IMR-90 (cell line): ENCODE measurements at regions not wholly inside any gene's neighbourhood (a gene's known extent, or its start where the extent isn't known, plus 50 kb on each side); places are given as distances from the start of the nearest gene placed in this dataset.

Experiments
- ATAC-seq: fragments of 200-7000 bp; cut with Tn5 transposase; 2 replicates; pipeline ENCODE4 v1.9.1; 2020; ENCODE audit warnings: low read depth, mild to moderate bottlenecking, moderate library complexity
- BruUV-seq: library from RNA; stranded (reverse); fragments of 400-500 nt; replicated peaks from 2 replicates; lab custom pipeline; 2021; lab: Mats Ljungman, UMichigan
- CTCF ChIA-PET: fragments of 300-600 bp; formaldehyde crosslinking; extraction: SDS; loops from one replicate; lab custom pipeline; 2021; ENCODE audit warnings: antibody characterized with exemption; lab: Yijun Ruan, JAX
- POLR2A ChIA-PET: fragments of 300-600 bp; sonication (Branson Sonifier 250); formaldehyde crosslinking; loops from one replicate; lab custom pipeline; 2022; ENCODE audit warnings: antibody characterized with exemption; ENCODE audit not compliant: unreplicated experiment; lab: Charles Lee
- DNase-seq: peaks from one replicate; pipeline ENCODE4 v3.0.0; 2013
- H2AFZ ChIP-seq: replicated peaks from 2 replicates; pipeline ENCODE3; 2013; ENCODE audit warnings: low read length, mild to moderate bottlenecking; ENCODE audit not compliant: poor library complexity
- H2AK5ac ChIP-seq: 2 replicates; pipeline ENCODE4 v1.6.1; 2013; ENCODE audit warnings: low read depth, low read length, inconsistent platforms
- H2AK9ac ChIP-seq: replicated peaks from 2 replicates; pipeline ENCODE3; 2013; ENCODE audit warnings: mild to moderate bottlenecking, low read depth, low read length, moderate library complexity; ENCODE audit not compliant: poor library complexity
- H2BK120ac ChIP-seq: 2 replicates; pipeline ENCODE4 v1.6.1; 2013; ENCODE audit warnings: low read depth, low read length, inconsistent platforms
- H2BK15ac ChIP-seq: 3 replicates; pipeline ENCODE4 v1.6.1; 2013; ENCODE audit warnings: low read depth, low read length, inconsistent platforms
- H2BK20ac ChIP-seq: 2 replicates; pipeline ENCODE4 v1.6.1; 2013; ENCODE audit warnings: low read depth, mild to moderate bottlenecking, inconsistent platforms, low read length, moderate library complexity
- H2BK5ac ChIP-seq: 2 replicates; pipeline ENCODE4 v1.6.1; 2013; ENCODE audit warnings: mild to moderate bottlenecking, low read depth, low read length, inconsistent platforms; ENCODE audit not compliant: poor library complexity, severe bottlenecking
- H3K14ac ChIP-seq: replicated peaks from 2 replicates; pipeline ENCODE4 v1.6.1; 2013; ENCODE audit warnings: low read depth, low read length, inconsistent platforms
- H3K18ac ChIP-seq: 2 replicates; pipeline ENCODE4 v1.6.1; 2013; ENCODE audit warnings: low read depth, low read length, control low read depth
- H3K23ac ChIP-seq: 2 replicates; pipeline ENCODE4 v1.6.1; 2013; ENCODE audit warnings: low read depth, low read length, inconsistent platforms
- H3K27ac ChIP-seq: 2 replicates; pipeline ENCODE4 v1.5.1; 2013; ENCODE audit warnings: mild to moderate bottlenecking, control low read depth, low read length; ENCODE audit not compliant: insufficient read depth
- H3K27me3 ChIP-seq: 2 replicates; pipeline ENCODE4 v1.6.1; 2013; ENCODE audit warnings: low read length; ENCODE audit not compliant: control insufficient read depth, insufficient read depth
- H3K36me3 ChIP-seq: 2 replicates; pipeline ENCODE4 v1.6.1; 2013; ENCODE audit warnings: low read length, mixed read lengths; ENCODE audit not compliant: control insufficient read depth, insufficient read depth
- H3K4ac ChIP-seq: 2 replicates; pipeline ENCODE4 v1.6.1; 2013; ENCODE audit warnings: low read depth, low read length, inconsistent platforms
- H3K4me1 ChIP-seq: 2 replicates; pipeline ENCODE4 v1.6.1; 2013; ENCODE audit warnings: low read length, mixed read lengths; ENCODE audit not compliant: control insufficient read depth, insufficient read depth
- H3K4me2 ChIP-seq: 2 replicates; pipeline ENCODE4 v1.6.1; 2013; ENCODE audit warnings: low read depth, mild to moderate bottlenecking, control low read depth, low read length, moderate library complexity
- H3K4me3 ChIP-seq: 2 replicates; pipeline ENCODE4 v1.5.1; 2013; ENCODE audit warnings: low read depth, mild to moderate bottlenecking, control low read depth, low read length, moderate library complexity; ENCODE audit not compliant: insufficient read depth
- H3K56ac ChIP-seq: 2 replicates; pipeline ENCODE4 v1.6.1; 2013; ENCODE audit warnings: low read length, inconsistent platforms; ENCODE audit not compliant: insufficient read depth; ENCODE audit errors: extremely low read depth
- H3K79me1 ChIP-seq, 2 experiments: 2 replicates each; pipeline ENCODE4 v1.6.1; 2013; ENCODE audit warnings: low read length in 2 of 2, inconsistent platforms in 1 of 2, low read depth in 1 of 2
- H3K9ac ChIP-seq: 2 replicates; pipeline ENCODE4 v1.6.1; 2013; ENCODE audit warnings: low read depth, low read length, control low read depth
- H3K9me1 ChIP-seq: 2 replicates; pipeline ENCODE4 v1.6.1; 2013; ENCODE audit warnings: low read length, inconsistent platforms; ENCODE audit not compliant: insufficient read depth
- H3K9me3 ChIP-seq: 2 replicates; pipeline ENCODE4 v1.6.1; 2013; ENCODE audit warnings: low read length; ENCODE audit not compliant: control insufficient read depth, insufficient read depth
- H4K20me1 ChIP-seq: 2 replicates; pipeline ENCODE4 v1.6.1; 2013; ENCODE audit warnings: low read length, inconsistent platforms; ENCODE audit not compliant: insufficient read depth
- H4K5ac ChIP-seq: 2 replicates; pipeline ENCODE4 v1.6.1; 2013; ENCODE audit warnings: mild to moderate bottlenecking, low read depth, low read length, control low read depth
- H4K8ac ChIP-seq, 2 experiments: 2 replicates each; pipeline ENCODE4 v1.6.1; 2013; ENCODE audit warnings: low read depth in 2 of 2, low read length in 2 of 2, control low read depth in 1 of 2, inconsistent platforms in 1 of 2
- H4K91ac ChIP-seq: 2 replicates; pipeline ENCODE4 v1.6.1; 2013; ENCODE audit warnings: low read depth, low read length, inconsistent platforms; ENCODE audit not compliant: insufficient read depth
- BHLHE40 ChIP-seq: fragments of 150-350 bp; IDR thresholded peaks from 2 replicates; pipeline ENCODE4 v1.6.1; 2016; ENCODE audit warnings: mild to moderate bottlenecking, low read depth, low read length
- CEBPB ChIP-seq: IDR thresholded peaks from 2 replicates; pipeline ENCODE4 v1.6.1; 2012; ENCODE audit warnings: low read depth, low read length, improper control_type of control experiment
- FOS ChIP-seq: fragments of 150-350 bp; IDR thresholded peaks from 2 replicates; pipeline ENCODE4 v1.6.1; 2016; ENCODE audit warnings: low read depth, low read length
- MAZ ChIP-seq: IDR thresholded peaks from 2 replicates; pipeline ENCODE4 v1.6.1; 2012; ENCODE audit warnings: low read depth, mild to moderate bottlenecking, low read length, improper control_type of control experiment, moderate library complexity, borderline replicate concordance
- MXI1 ChIP-seq: IDR thresholded peaks from 2 replicates; pipeline ENCODE4 v1.6.1; 2012; ENCODE audit warnings: low read depth, mild to moderate bottlenecking, low read length, moderate library complexity, borderline replicate concordance
- NFE2L2 ChIP-seq: fragments of 150-350 bp; IDR thresholded peaks from 2 replicates; pipeline ENCODE4 v1.6.1; 2016; ENCODE audit warnings: low read depth, mild to moderate bottlenecking, low read length
- POLR2A ChIP-seq: IDR thresholded peaks from 2 replicates; pipeline ENCODE4 v1.6.1; 2012; ENCODE audit warnings: mild to moderate bottlenecking, low read depth, low read length
- RAD21 ChIP-seq: IDR thresholded peaks from 2 replicates; pipeline ENCODE4 v1.6.1; 2012; ENCODE audit warnings: low read length, improper control_type of control experiment
- RFX5 ChIP-seq: IDR thresholded peaks from 2 replicates; pipeline ENCODE4 v1.8.0; 2012; ENCODE audit warnings: low read depth, mild to moderate bottlenecking, low read length, moderate library complexity
- SMC3 ChIP-seq: fragments of 150-350 bp; IDR thresholded peaks from 2 replicates; pipeline ENCODE4 v1.6.1; 2016; ENCODE audit warnings: low read depth, mild to moderate bottlenecking, antibody characterized with exemption, low read length, moderate library complexity
- WGBS, 2 experiments: methylation state at CpG; one replicate each; pipeline versions ENCODE4 v1.1.5 to v1.1.7; 2013; ENCODE audit warnings: missing lambda C conversion rate in 2 of 2; ENCODE audit not compliant: insufficient read length in 1 of 2; ENCODE audit errors: extremely low coverage in 2 of 2; 5-methylcytosine and 5-hydroxymethylcytosine counted together
- dilution Hi-C: fragments of 300-500 bp; cut with HindIII; formaldehyde crosslinking; loops from one replicate; pipeline ENCODE4 v1.14.3; 2018; ENCODE audit warnings: low sequenced_read_pairs; ENCODE audit not compliant: unreplicated experiment
- in situ Hi-C: fragments of 300-500 bp; cut with MboI; formaldehyde crosslinking; loops from 3 replicates; pipeline ENCODE4 v1.14.3; 2019; ENCODE audit warnings: low sequenced_read_pairs, inconsistent platforms, mixed read lengths
- intact Hi-C: fragments of 100-400 bp; cut with micrococcal nuclease; formaldehyde crosslinking; loops from 2 replicates; pipeline ENCODE4 v1.10.0; 2022
- TF ChIP-seq, protein P1 (sequence below): fragments of 150-350 bp; IDR thresholded peaks from 2 replicates; pipeline ENCODE4 v1.6.1; 2017; ENCODE audit warnings: mild to moderate bottlenecking, antibody characterized with exemption, low read length, low read depth
- TF ChIP-seq, protein P2 (sequence below): conservative IDR thresholded peaks from 2 replicates; pipeline ENCODE4 v1.5.1; 2012; ENCODE audit warnings: mild to moderate bottlenecking, low read depth, low read length, improper control_type of control experiment

DNA sequence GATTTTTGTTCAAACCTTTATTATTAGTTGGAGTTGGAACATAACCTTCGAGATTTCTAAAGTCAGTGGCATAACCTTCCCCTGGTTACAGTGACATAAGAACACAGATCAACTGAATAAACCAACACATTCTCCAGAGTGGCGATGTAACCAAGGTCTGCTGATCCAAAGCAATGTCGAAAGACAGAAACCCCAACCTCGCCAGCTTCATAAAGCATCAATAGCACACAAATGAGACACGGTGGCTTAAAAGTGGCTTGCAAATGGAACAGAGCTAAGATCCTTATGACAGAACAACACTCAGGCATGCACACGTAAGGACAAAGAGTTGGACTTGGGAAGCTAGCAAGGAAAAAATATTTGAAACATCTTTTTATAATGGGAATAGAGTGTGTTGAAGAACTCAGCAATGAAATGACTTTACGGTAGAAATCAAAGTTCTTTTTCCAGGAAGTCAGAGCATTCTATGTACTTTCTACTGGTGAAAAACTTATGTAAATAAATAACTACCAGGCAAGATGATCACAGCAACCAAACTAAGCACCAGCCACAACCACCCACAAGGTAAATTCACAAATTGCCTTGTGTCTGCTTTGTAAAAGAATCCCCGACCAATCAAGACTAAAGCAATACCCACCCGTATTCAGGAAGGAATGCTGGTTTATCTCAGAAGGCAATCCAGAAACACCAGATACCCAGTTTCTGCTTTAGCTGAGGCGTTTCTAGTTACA is 61.0 kb upstream of the NHSL1 start:
- CTCF ChIA-PET = no interaction called here
- H3K4me3 ChIP-seq = no peak overlapping the region

More for the DNA sequence above, 61.0 kb upstream of the NHSL1 start:
- Histone ChIP-seq H2BK5ac (no peak overlapping the region), H3K14ac (no peak overlapping the region), H3K4me2 (no peak overlapping the region), H4K5ac (no peak overlapping the region), H3K27ac (no peak overlapping the region), H2BK20ac (no peak overlapping the region), H3K79me1 (peaks cover 32 to 53% of the 10 kb centered on the region in 2 experiments), H3K56ac (no peak overlapping the region), H2BK15ac (no peak overlapping the region), H3K36me3 (no peaks in the 10 kb centered on the region), H2BK120ac (no peak overlapping the region), H3K18ac (no peak overlapping the region), H4K8ac (no peak overlapping the region), H2AFZ (no peak overlapping the region), H2AK9ac (no peak overlapping the region), H3K27me3 (no peaks in the 10 kb centered on the region), H4K20me1 (no peaks in the 10 kb centered on the region), H3K9me3 (no peaks in the 10 kb centered on the region), H3K4me1 (peaks cover 4% of the 10 kb centered on the region), H2AK5ac (no peak overlapping the region), H4K91ac (no peak overlapping the region), H3K4ac (no peak overlapping the region), H3K23ac (no peak overlapping the region), H3K9me1 (peaks cover 7% of the 10 kb centered on the region), H3K9ac (no peak overlapping the region)
- intact Hi-C loops = no loop called here
- TF ChIP-seq NFE2L2 = no peak
- TF ChIP-seq, protein P1, sequence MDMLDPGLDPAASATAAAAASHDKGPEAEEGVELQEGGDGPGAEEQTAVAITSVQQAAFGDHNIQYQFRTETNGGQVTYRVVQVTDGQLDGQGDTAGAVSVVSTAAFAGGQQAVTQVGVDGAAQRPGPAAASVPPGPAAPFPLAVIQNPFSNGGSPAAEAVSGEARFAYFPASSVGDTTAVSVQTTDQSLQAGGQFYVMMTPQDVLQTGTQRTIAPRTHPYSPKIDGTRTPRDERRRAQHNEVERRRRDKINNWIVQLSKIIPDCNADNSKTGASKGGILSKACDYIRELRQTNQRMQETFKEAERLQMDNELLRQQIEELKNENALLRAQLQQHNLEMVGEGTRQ = no peak
- no peak for TF ChIP-seq MAZ
- TF ChIP-seq RAD21 = no peak
- no peak for TF ChIP-seq RFX5
- no peak for TF ChIP-seq FOS
- no peak for TF ChIP-seq BHLHE40
- TF ChIP-seq CEBPB = no peak
- TF ChIP-seq, protein P2, sequence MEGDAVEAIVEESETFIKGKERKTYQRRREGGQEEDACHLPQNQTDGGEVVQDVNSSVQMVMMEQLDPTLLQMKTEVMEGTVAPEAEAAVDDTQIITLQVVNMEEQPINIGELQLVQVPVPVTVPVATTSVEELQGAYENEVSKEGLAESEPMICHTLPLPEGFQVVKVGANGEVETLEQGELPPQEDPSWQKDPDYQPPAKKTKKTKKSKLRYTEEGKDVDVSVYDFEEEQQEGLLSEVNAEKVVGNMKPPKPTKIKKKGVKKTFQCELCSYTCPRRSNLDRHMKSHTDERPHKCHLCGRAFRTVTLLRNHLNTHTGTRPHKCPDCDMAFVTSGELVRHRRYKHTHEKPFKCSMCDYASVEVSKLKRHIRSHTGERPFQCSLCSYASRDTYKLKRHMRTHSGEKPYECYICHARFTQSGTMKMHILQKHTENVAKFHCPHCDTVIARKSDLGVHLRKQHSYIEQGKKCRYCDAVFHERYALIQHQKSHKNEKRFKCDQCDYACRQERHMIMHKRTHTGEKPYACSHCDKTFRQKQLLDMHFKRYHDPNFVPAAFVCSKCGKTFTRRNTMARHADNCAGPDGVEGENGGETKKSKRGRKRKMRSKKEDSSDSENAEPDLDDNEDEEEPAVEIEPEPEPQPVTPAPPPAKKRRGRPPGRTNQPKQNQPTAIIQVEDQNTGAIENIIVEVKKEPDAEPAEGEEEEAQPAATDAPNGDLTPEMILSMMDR = no peak
- no peak for TF ChIP-seq SMC3
- TF ChIP-seq POLR2A = no peak
- TF ChIP-seq MXI1 = no peak
- dilution Hi-C loops = no loop called here
- BruUV-seq = no TSS peak
- ATAC-seq (no peak), DNase-seq (no peak)
- in situ Hi-C loops = no loop called here
- POLR2A ChIA-PET = no interaction called here
- WGBS, 2 experiments = no CpG with 5 or more reads among the region's 10 CpGs
